Large intestine (tissue), 3 donors: ENCODE measurements at regions not wholly inside any gene's neighbourhood (a gene's known extent, or its start where the extent isn't known, plus 50 kb on each side); places are given as distances from the start of the nearest gene placed in this dataset.

Source experiments
- DNase-seq, 2 donors: peaks; one replicate each; pipeline versions ENCODE4 v3.0.0 to v3.0.0-alpha.2; 2013
- H3K27ac ChIP-seq: one replicate; pipeline ENCODE4 v1.5.1; 2013; ENCODE audit warnings: low read length
- H3K27me3 ChIP-seq: 2 replicates; pipeline ENCODE4 v1.6.1; 2013; ENCODE audit warnings: low read length; ENCODE audit not compliant: control insufficient read depth, insufficient read depth
- H3K36me3 ChIP-seq: 2 replicates; pipeline ENCODE4 v1.6.1; 2013; ENCODE audit warnings: low read length; ENCODE audit not compliant: control insufficient read depth, insufficient read depth
- H3K4me1 ChIP-seq: one replicate; pipeline ENCODE4 v1.6.1; 2013; ENCODE audit warnings: low read length; ENCODE audit not compliant: control insufficient read depth, insufficient read depth
- H3K4me3 ChIP-seq: one replicate; pipeline ENCODE4 v1.5.1; 2013; ENCODE audit warnings: low read length
- H3K9me3 ChIP-seq: one replicate; pipeline ENCODE4 v1.6.1; 2013; ENCODE audit warnings: mild to moderate bottlenecking, low read depth, low read length, moderate library complexity; ENCODE audit not compliant: control insufficient read depth
- WGBS: methylation state at CpG from one replicate; pipeline ENCODE4 v1.1.5; 2013; ENCODE audit warnings: low lambda C conversion rate; ENCODE audit not compliant: insufficient coverage; 5-methylcytosine and 5-hydroxymethylcytosine counted together

DNA sequence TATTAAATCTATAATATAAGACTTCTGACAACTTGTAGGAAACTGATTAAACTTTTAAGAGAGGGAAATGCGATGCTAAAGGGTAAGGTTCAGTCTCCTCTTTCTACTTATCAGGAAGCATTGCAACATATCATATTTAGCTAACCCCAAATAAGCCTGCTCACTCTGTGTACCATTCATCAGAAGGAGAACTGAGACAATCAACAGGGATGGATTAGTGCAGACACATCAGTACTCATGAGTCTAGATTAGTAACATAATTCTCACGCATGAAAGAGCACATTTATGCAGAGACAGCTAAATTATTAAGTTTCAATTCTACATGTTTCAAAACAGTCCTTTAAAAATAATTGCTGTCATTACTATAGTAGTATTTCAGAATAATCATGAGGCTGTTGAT is 354.2 kb upstream of the ZWINT start:
- Histone ChIP-seq H3K9me3 (no peaks in the 10 kb centered on the region), H3K27me3 (no peaks in the 10 kb centered on the region), H3K27ac (no peak overlapping the region), H3K4me1 (no peaks in the 10 kb centered on the region), H3K36me3 (no peaks in the 10 kb centered on the region), H3K4me3 (no peak overlapping the region)
- WGBS, result 60% methylated on average over 1 of the region's 2 CpGs
- no peak for DNase-seq

DNA sequence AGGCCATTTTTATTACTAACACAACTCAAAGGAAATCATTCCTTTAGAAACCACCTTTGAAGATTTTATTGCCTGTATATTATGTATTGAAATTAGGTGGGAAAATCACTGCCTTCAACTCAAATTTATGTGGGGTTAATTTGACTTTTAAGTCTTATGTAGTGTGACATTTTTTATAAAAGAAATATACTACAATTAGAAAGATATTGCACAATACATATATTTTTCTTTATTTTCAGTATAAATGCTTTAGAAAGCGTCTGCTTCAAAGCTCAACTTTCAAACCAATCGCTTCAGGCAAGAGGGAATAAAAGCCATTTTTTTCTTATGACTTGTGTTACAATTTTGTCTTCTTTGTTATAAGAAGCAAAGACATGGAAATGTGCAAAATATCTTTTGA is 337.4 kb upstream of the ZWINT start:
- Histone ChIP-seq H3K9me3 (no peaks in the 10 kb centered on the region), H3K4me3 (no peak overlapping the region), H3K27me3 (no peaks in the 10 kb centered on the region), H3K4me1 (no peaks in the 10 kb centered on the region), H3K36me3 (no peaks in the 10 kb centered on the region), H3K27ac (no peak overlapping the region)
- DNase-seq, result no peak
- WGBS, result 83% methylated on average over 2 of the region's 2 CpGs

DNA sequence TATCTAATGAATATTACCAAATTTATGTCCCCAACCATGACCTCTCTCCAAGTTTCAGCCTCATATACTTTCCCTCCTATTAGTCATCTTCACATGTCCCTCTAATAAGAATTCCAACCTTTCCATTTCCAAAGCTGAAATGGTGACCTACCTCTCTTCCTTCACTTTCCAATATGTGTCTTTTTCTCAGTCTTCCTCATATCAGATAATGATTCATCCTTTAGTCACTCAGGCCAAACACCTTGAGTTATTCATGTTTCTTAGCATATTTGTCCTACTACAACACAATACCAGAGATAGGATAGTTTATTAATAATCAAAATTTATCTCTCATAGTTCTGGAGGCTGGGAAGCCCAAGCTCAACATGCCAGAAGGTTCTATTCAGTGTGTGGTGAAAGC is 318.5 kb upstream of the ZWINT start:
- H3K27me3 ChIP-seq, result no peaks in the 10 kb centered on the region
- peaks cover 5% of the 10 kb centered on the region for H3K9me3 ChIP-seq
- DNase-seq, result no peak
- H3K4me1 ChIP-seq, result no peaks in the 10 kb centered on the region
- H3K27ac ChIP-seq, result no peak overlapping the region
- H3K4me3 ChIP-seq, result no peak overlapping the region
- H3K36me3 ChIP-seq, result no peaks in the 10 kb centered on the region

DNA sequence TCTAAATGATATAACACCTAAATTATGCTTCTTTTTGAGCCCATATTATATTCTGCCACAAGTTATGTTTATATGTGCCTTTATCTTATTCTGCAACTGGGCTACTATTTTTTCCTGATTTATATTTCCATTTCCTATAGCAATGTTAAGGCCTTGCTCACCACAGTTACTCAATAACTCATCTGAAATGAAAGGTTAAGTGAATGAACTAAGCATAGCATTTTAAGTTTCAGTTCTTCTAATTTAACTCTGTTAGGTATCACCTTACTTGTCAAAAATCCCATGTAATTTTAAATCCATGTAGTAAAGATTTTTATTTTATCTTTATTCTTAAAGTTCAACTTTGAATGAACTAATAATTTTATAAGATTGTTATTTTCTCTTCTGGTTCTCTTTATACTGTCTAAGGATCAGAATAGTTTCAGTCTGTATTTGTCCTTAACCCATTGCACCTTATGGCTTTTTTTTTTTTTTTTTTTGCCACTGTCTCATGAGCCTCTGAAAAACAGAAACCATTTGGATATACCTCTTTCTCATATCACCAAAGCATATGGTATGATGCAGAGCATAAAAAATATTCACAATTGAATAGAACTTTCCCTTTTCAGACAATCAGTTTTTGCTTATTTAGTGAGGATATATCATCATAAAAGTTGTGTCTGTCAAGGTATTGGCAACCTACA is 301.8 kb upstream of the ZWINT start:
- Histone ChIP-seq H3K27me3 (no peaks in the 10 kb centered on the region), H3K4me1 (no peaks in the 10 kb centered on the region), H3K27ac (no peak overlapping the region), H3K36me3 (no peaks in the 10 kb centered on the region), H3K9me3 (no peaks in the 10 kb centered on the region), H3K4me3 (no peak overlapping the region)
- no peak for DNase-seq

DNA sequence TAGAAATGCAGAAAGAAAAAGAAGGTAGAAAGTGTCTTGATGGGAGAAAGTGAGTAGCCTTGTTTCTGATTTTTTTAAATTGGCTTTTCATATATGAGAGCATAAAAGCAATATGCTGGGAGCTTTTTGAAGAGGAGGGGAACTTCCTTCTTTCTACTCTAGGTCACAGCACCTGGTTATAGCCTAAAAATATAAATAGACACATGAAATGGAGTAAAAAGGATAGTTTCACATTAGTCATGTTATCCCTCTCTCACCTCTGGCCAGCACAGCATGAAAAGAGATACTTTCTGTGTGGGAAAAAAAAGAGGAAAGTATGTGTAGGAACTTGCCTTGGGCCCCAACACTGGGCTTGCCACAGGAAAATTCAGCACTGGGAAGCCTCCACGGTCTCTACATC is 292.2 kb upstream of the ZWINT start:
- H3K4me3 ChIP-seq, result no peak overlapping the region
- H3K27ac ChIP-seq, result no peak overlapping the region
- no CpG with 5 or more reads among the region's 1 CpG for WGBS
- DNase-seq, result no peak
- no peaks in the 10 kb centered on the region for H3K4me1 ChIP-seq
- H3K9me3 ChIP-seq, result no peaks in the 10 kb centered on the region
- H3K36me3 ChIP-seq, result no peaks in the 10 kb centered on the region
- H3K27me3 ChIP-seq, result no peaks in the 10 kb centered on the region

DNA sequence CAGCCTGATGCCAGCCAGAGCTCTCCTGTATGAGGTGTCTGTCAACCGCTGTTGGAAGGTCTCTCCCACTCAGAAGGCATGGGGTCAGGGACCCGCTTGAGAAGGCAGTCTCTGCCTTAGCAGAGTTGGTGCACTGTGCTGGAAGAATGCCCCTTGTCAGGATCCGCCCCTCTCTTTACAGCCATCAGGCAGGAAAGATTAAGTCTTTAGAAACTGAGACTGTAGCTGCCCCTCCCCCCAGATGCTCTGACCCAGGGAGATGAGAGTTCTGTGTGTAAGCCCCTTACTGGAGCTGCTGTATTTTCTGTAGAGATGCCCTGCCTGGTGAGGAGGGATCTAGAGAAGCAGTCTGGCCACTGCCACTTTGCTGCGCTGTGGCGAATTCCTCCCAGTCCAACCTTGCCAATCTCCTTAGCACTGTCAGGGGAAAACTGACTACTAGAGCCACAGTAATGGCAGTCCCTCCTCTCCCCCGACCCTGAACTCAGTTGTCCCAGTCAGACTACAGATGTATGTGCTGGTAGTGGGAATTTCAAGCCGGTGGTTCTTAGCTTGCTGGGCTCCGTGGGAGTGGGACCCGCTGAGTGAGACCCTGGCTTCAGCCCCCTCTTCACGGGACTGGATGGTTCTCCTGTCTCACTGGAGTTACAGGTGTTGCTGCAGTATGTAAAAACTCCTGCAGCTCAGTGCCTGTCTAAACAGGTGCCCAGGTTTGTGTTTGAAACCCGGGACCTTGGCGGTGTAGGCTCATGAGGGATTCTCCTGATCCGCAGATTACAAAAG is 285.5 kb upstream of the ZWINT start:
- 83% methylated on average over 2 of the region's 13 CpGs for WGBS
- Histone ChIP-seq H3K4me3 (no peak overlapping the region), H3K4me1 (no peaks in the 10 kb centered on the region), H3K27me3 (no peaks in the 10 kb centered on the region), H3K9me3 (peaks cover 5% of the 10 kb centered on the region), H3K36me3 (no peaks in the 10 kb centered on the region), H3K27ac (no peak overlapping the region)
- no peak for DNase-seq

DNA sequence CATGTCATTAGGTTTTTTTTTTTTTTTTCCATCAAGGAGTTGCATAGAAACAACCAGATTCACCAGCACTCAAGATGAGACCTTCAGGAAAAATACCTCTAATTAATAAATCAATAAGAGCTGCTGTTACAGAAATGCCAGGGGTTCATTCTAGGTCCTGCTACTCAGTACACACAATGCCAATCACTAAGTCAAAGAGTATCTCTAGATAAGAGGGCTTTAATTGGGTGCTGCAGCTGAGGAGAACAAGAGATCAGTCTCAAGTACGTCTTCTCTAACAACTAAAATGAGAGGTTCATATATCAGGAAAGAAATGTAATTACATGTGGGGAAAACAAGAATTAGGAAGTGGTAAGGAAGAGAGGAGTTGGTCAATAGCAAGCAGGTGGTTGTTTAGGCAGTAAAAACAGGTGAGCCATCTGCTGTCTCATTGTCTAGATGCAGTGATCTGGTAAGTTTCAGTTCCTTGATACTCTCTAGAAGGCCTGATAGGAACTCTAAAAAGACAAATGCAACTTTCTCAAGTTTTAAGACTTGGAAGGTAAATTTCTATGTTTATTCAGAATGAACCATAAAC is 272.9 kb upstream of the ZWINT start:
- Histone ChIP-seq H3K36me3 (no peaks in the 10 kb centered on the region), H3K27me3 (no peaks in the 10 kb centered on the region), H3K9me3 (no peaks in the 10 kb centered on the region), H3K27ac (no peak overlapping the region), H3K4me3 (no peak overlapping the region), H3K4me1 (no peaks in the 10 kb centered on the region)
- DNase-seq, result no peak
- WGBS, result no CpG with 5 or more reads among the region's 1 CpG

DNA sequence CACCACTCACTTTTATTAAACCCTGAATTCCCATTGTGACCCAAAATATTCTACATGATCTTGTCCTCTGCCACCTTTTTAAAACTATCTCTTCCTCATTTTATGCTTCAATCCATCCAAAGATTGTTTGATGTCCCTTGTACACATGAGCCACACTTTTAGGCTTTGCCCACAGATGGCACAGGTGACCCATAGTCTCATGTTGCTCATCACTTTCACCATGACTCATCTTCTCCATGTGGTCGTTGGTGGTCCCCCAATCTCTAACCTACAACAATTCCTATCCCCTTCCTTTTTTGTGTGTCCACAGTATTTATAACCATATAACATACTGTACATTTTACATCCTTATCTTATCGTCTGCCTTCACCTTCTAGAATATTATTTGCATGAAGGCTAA is 271.5 kb upstream of the ZWINT start:
- WGBS, result 64% methylated on average over 2 of the region's 2 CpGs
- Histone ChIP-seq H3K9me3 (no peaks in the 10 kb centered on the region), H3K4me3 (no peak overlapping the region), H3K27me3 (no peaks in the 10 kb centered on the region), H3K4me1 (no peaks in the 10 kb centered on the region), H3K36me3 (no peaks in the 10 kb centered on the region), H3K27ac (no peak overlapping the region)
- DNase-seq, result no peak

DNA sequence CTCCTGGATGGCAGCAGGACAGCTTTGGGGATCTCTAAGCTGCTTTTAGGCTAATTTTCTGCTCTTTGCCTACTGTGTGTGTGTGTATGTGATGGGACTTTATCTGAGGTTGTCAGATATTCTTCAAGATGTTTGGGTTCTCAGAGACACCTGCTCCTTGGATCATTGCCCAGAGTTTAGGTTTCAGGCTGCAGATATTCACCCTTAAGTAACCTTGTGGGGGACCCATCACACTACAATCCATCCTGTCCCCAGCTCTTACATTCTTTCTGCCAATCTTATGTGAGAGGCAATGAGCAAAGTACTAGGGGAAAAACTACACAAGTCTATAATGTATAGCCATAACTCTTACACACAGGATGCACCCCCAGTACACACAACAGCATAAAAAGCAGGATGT is 263.0 kb upstream of the ZWINT start:
- Histone ChIP-seq H3K4me1 (no peaks in the 10 kb centered on the region), H3K27ac (no peak overlapping the region), H3K9me3 (no peaks in the 10 kb centered on the region), H3K4me3 (no peak overlapping the region), H3K27me3 (no peaks in the 10 kb centered on the region), H3K36me3 (no peaks in the 10 kb centered on the region)
- DNase-seq, result no peak

DNA sequence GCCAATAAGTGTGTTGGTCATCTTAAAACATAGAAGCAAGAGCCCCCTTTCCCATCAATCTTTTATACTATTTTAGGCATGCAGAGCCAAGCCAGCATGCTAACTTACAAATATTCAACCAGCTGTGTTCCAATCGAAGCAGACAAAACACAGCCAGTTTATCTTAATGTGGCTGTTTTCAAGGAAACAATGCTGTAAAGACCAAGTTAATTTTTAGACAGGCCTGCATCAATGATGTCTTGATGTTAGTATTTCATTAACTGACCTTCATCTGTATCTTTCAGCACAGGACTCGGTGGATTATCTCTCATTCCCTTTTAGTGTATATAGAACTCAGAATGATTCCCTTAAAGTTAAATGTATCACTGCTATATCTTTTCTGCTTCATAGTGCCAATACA is 262.0 kb upstream of the ZWINT start:
- DNase-seq, result no peak
- no CpG with 5 or more reads among the region's 2 CpGs for WGBS
- Histone ChIP-seq H3K4me3 (no peak overlapping the region), H3K4me1 (no peaks in the 10 kb centered on the region), H3K36me3 (no peaks in the 10 kb centered on the region), H3K27me3 (no peaks in the 10 kb centered on the region), H3K9me3 (no peaks in the 10 kb centered on the region), H3K27ac (no peak overlapping the region)
